Non-pigmented ciliary epithelial cell (primary cell): ENCODE measurements at regions not wholly inside any gene's neighbourhood (a gene's known extent, or its start where the extent isn't known, plus 50 kb on each side); places are given as distances from the start of the nearest gene placed in this dataset.

ENCODE experiments used
- DNase-seq: peaks from one replicate; pipeline ENCODE4 v3.0.0-alpha.2; 2010; ENCODE audit warnings: low read depth

- no peak for DNase-seq
Observed at GRCh38 chr2:82690757-82691411, 1768.2 kb downstream of the SUCLG1 start.

GRCh38 chr2:82675186-82675585, 1783.9 kb downstream of the SUCLG1 start:
- peak; percentile 30 for DNase-seq

GRCh38 chr2:82674652-82675051, 1784.4 kb downstream of the SUCLG1 start:
- no peak for DNase-seq

- no peak for DNase-seq
Observed at GRCh38 chr2:82667491-82667890, 1791.6 kb downstream of the SUCLG1 start.

- DNase-seq = no peak
Observed at GRCh38 chr2:82665691-82666090, 1793.4 kb downstream of the SUCLG1 start.

- DNase-seq = no peak
Observed at GRCh38 chr2:82657106-82657505, 1802.0 kb downstream of the SUCLG1 start.

- no peak for DNase-seq
Observed at GRCh38 chr2:82656420-82656819, 1802.7 kb downstream of the SUCLG1 start.

- no peak for DNase-seq
Observed at GRCh38 chr2:82652117-82652516, 1807.0 kb downstream of the SUCLG1 start.

- DNase-seq = no peak
Observed at GRCh38 chr2:82650038-82650437, 1809.0 kb downstream of the SUCLG1 start.

- DNase-seq = no peak
Observed at GRCh38 chr2:82641598-82642180, 1817.4 kb downstream of the SUCLG1 start.

GRCh38 chr2:82636402-82637020, 1822.6 kb downstream of the SUCLG1 start:
- DNase-seq = no peak

- no peak for DNase-seq
Observed at GRCh38 chr2:82599021-82599420, 1860.1 kb downstream of the SUCLG1 start.

- DNase-seq = no peak
Observed at GRCh38 chr2:82596581-82596980, 1862.5 kb downstream of the SUCLG1 start.

GRCh38 chr2:82591718-82592117, 1867.4 kb downstream of the SUCLG1 start:
- DNase-seq = no peak

- no peak for DNase-seq
Observed at GRCh38 chr2:82576656-82577055, 1882.4 kb downstream of the SUCLG1 start.

- DNase-seq = no peak
Observed at GRCh38 chr2:82539280-82539621, 1919.8 kb downstream of the SUCLG1 start.

GRCh38 chr2:82538590-82539279, 1920.3 kb downstream of the SUCLG1 start:
- no peak for DNase-seq

- DNase-seq = no peak
Observed at GRCh38 chr2:82528288-82528687, 1930.8 kb downstream of the SUCLG1 start.

- no peak for DNase-seq
Observed at GRCh38 chr2:82527124-82527523, 1932.0 kb downstream of the SUCLG1 start.

- no peak for DNase-seq
Observed at GRCh38 chr2:82526277-82526676, 1932.8 kb downstream of the SUCLG1 start.

GRCh38 chr2:82525744-82526143, 1933.3 kb downstream of the SUCLG1 start:
- no peak for DNase-seq

GRCh38 chr2:82524826-82525225, 1934.3 kb downstream of the SUCLG1 start:
- no peak for DNase-seq

GRCh38 chr2:82511894-82512293, 1947.2 kb downstream of the SUCLG1 start:
- DNase-seq = no peak
